GM23338 (cell line): ENCODE measurements at regions not wholly inside any gene's neighbourhood (a gene's known extent, or its start where the extent isn't known, plus 50 kb on each side); places are given as distances from the start of the nearest gene placed in this dataset.

Source experiments
- ATAC-seq: fragments of 200-7000 bp; cut with Tn5 transposase; 3 replicates; pipeline ENCODE4 v1.9.1; 2020
- DNase-seq: peaks from one replicate; pipeline ENCODE4 v3.0.0-alpha.2; 2015; ENCODE audit warnings: low spot score
- H2AFZ ChIP-seq: fragments of 200-600 bp; sonication (generic); 2 replicates; pipeline ENCODE4 v1.8.0; 2016; ENCODE audit warnings: antibody characterized with exemption, mild to moderate bottlenecking, moderate library complexity
- H3F3A ChIP-seq: fragments of 200-600 bp; sonication (generic); replicated peaks from 2 replicates; pipeline ENCODE4 v1.8.0; 2017; ENCODE audit warnings: antibody characterized with exemption, mixed run types, low read depth
- H3K27ac ChIP-seq: fragments of 200-600 bp; sonication (generic); 2 replicates; pipeline ENCODE4 v1.6.1; 2016; ENCODE audit warnings: low read depth
- H3K27me3 ChIP-seq: fragments of 200-600 bp; sonication (generic); 2 replicates; pipeline ENCODE4 v1.8.0; 2016; ENCODE audit warnings: mild to moderate bottlenecking, mixed run types, moderate library complexity; ENCODE audit not compliant: insufficient read depth
- H3K36me3 ChIP-seq: fragments of 200-600 bp; sonication (generic); 2 replicates; pipeline ENCODE4 v1.8.0; 2016; ENCODE audit warnings: mild to moderate bottlenecking; ENCODE audit not compliant: insufficient read depth
- H3K4me1 ChIP-seq: fragments of 200-600 bp; sonication (generic); 2 replicates; pipeline ENCODE4 v1.8.0; 2016; ENCODE audit warnings: mild to moderate bottlenecking, moderate library complexity; ENCODE audit not compliant: insufficient read depth
- H3K4me2 ChIP-seq: fragments of 200-600 bp; sonication (generic); 2 replicates; pipeline ENCODE4 v1.7.1; 2017; ENCODE audit warnings: mixed run types
- H3K4me3 ChIP-seq: fragments of 200-600 bp; sonication (generic); 2 replicates; pipeline ENCODE4 v1.6.1; 2016; ENCODE audit warnings: mixed run types
- H3K79me2 ChIP-seq: fragments of 200-600 bp; sonication (generic); replicated peaks from 2 replicates; pipeline ENCODE4 v1.8.0; 2017; ENCODE audit warnings: mild to moderate bottlenecking; ENCODE audit not compliant: insufficient read depth
- H3K9me2 ChIP-seq: fragments of 200-600 bp; sonication (generic); 2 replicates; pipeline ENCODE4 v1.8.0; 2017; ENCODE audit not compliant: insufficient read depth
- H4K20me1 ChIP-seq: fragments of 200-600 bp; sonication (generic); replicated peaks from 2 replicates; pipeline ENCODE4 v1.8.0; 2017; ENCODE audit warnings: mild to moderate bottlenecking; ENCODE audit not compliant: insufficient read depth
- H3K27ac Mint-ChIP-seq: 2 replicates; pipeline ENCODE4 v1.8.0; 2020; ENCODE audit warnings: inconsistent platforms, mild to moderate bottlenecking, moderate library complexity, mixed read lengths
- H3K27me3 Mint-ChIP-seq: 3 replicates; pipeline ENCODE4 v1.8.0; 2022; ENCODE audit warnings: low read depth, mild to moderate bottlenecking, moderate library complexity, mixed read lengths, inconsistent platforms; ENCODE audit not compliant: insufficient read depth, poor library complexity
- H3K36me3 Mint-ChIP-seq: 3 replicates; pipeline ENCODE4 v1.8.0; 2021; ENCODE audit warnings: low read depth, mild to moderate bottlenecking, inconsistent platforms, moderate library complexity, mixed read lengths
- H3K4me1 Mint-ChIP-seq: 3 replicates; pipeline ENCODE4 v1.8.0; 2020; ENCODE audit warnings: mild to moderate bottlenecking, inconsistent platforms, mixed read lengths
- H3K4me3 Mint-ChIP-seq: 3 replicates; pipeline ENCODE4 v1.8.0; 2021; ENCODE audit warnings: moderate library complexity, mild to moderate bottlenecking, inconsistent platforms, mixed read lengths
- H3K9me3 Mint-ChIP-seq: 3 replicates; pipeline ENCODE4 v1.8.0; 2020; ENCODE audit warnings: moderate library complexity, mild to moderate bottlenecking, inconsistent platforms, mixed read lengths
- CREB1 ChIP-seq: fragments of 250-450 bp; sonication (Bioruptor Pico); IDR thresholded peaks from 2 replicates; pipeline ENCODE4 v1.5.0; 2020; ENCODE audit warnings: low read depth, mild to moderate bottlenecking, moderate library complexity
- CTCF ChIP-seq, 2 experiments: fragments of 200-600 bp in 1 of 2; sonication (generic) in 1 of 2; conservative IDR thresholded peaks; 2 replicates each; pipeline versions ENCODE4 v1.5.1 to v1.6.1; 2016 to 2017; ENCODE audit warnings: antibody characterized with exemption in 2 of 2, low read depth in 2 of 2, mild to moderate bottlenecking in 2 of 2, moderate library complexity in 1 of 2
- ETS1 ChIP-seq: IDR thresholded peaks from 2 replicates; pipeline ENCODE4 v1.6.1; 2016; ENCODE audit warnings: antibody characterized with exemption
- EZH2 ChIP-seq: fragments of 200-600 bp; sonication (generic); IDR thresholded peaks from one replicate; pipeline ENCODE4 v1.8.0; 2017; ENCODE audit warnings: antibody characterized with exemption, mild to moderate bottlenecking, low read depth; ENCODE audit not compliant: unreplicated experiment
- EZH2phosphoT487 ChIP-seq: fragments of 200-600 bp; sonication (generic); IDR thresholded peaks from one replicate; pipeline ENCODE4 v1.8.1; 2018; ENCODE audit warnings: antibody characterized with exemption; ENCODE audit not compliant: unreplicated experiment
- JUNB ChIP-seq: IDR thresholded peaks from one replicate; pipeline ENCODE4 v1.6.1; 2016; ENCODE audit warnings: antibody characterized with exemption; ENCODE audit not compliant: unreplicated experiment
- NANOG ChIP-seq: IDR thresholded peaks from 2 replicates; pipeline ENCODE4 v1.6.1; 2016; ENCODE audit warnings: antibody characterized with exemption, borderline replicate concordance
- POLR2AphosphoS5 ChIP-seq: IDR thresholded peaks from 2 replicates; pipeline ENCODE4 v1.6.1; 2016; ENCODE audit warnings: antibody characterized with exemption, low read depth
- REST ChIP-seq: IDR thresholded peaks from one replicate; pipeline ENCODE4 v1.6.1; 2018; ENCODE audit warnings: antibody characterized with exemption; ENCODE audit not compliant: unreplicated experiment
- STAT1 ChIP-seq: IDR thresholded peaks from one replicate; pipeline ENCODE4 v1.6.1; 2016; ENCODE audit warnings: antibody characterized with exemption; ENCODE audit not compliant: unreplicated experiment
- ZNF114 ChIP-seq: fragments of 250-450 bp; sonication (Bioruptor Pico); IDR thresholded peaks from 2 replicates; pipeline ENCODE4 v1.5.0; 2020; ENCODE audit warnings: mild to moderate bottlenecking, moderate library complexity
- ZNF331 ChIP-seq: fragments of 250-450 bp; sonication (Bioruptor Pico); IDR thresholded peaks from 2 replicates; pipeline ENCODE4 v1.5.0; 2020; ENCODE audit warnings: low read depth, mild to moderate bottlenecking, moderate library complexity
- ZNF462 ChIP-seq: fragments of 250-450 bp; sonication (Bioruptor Pico); IDR thresholded peaks from 2 replicates; pipeline ENCODE4 v1.5.0; 2020; ENCODE audit warnings: mild to moderate bottlenecking, moderate library complexity

- H3K27me3 Mint-ChIP-seq = no peaks in the 10 kb centered on the region
- no peaks in the 10 kb centered on the region for H3K27me3 ChIP-seq
- no peaks in the 10 kb centered on the region for H3K79me2 ChIP-seq
- H3K4me3 ChIP-seq = no peak overlapping the region
- H3F3A ChIP-seq = no peaks in the 10 kb centered on the region
- peak overlapping the region; percentile 75; the same call in 1 of the 2 replicates for H2AFZ ChIP-seq
- DNase-seq (no peak), ATAC-seq (no peak)
- H3K27ac Mint-ChIP-seq = no peak overlapping the region
- H3K27ac ChIP-seq = no peak overlapping the region
- peaks cover 6% of the 10 kb centered on the region; the same call in 1 of the 2 replicates for H3K9me2 ChIP-seq
- no peak for TF ChIP-seq ZNF331 (CRISPR knock-in tag)
- no peak for TF ChIP-seq ZNF114 (CRISPR knock-in tag)
- no peak for TF ChIP-seq NANOG
- no peak for TF ChIP-seq CREB1 (CRISPR knock-in tag)
- TF ChIP-seq REST = no peak
- no peak for TF ChIP-seq JUNB
- TF ChIP-seq EZH2 = no peak
- no peak for TF ChIP-seq STAT1
- no peak for TF ChIP-seq ZNF462 (CRISPR knock-in tag)
- no peak for TF ChIP-seq EZH2phosphoT487
- no peak for TF ChIP-seq CTCF (conservative IDR thresholded peaks at IDR 0.05; ENCODE audit: low read depth in 2 of 2)
- TF ChIP-seq POLR2AphosphoS5 = no peak
- TF ChIP-seq ETS1 = no peak
- H3K4me3 Mint-ChIP-seq = no peak overlapping the region
- H3K36me3 ChIP-seq = no peaks in the 10 kb centered on the region
- no peaks in the 10 kb centered on the region for H3K9me3 Mint-ChIP-seq
- H3K4me2 ChIP-seq = no peak overlapping the region
- H3K4me1 Mint-ChIP-seq = peaks cover 15% of the 10 kb centered on the region
- H4K20me1 ChIP-seq = no peaks in the 10 kb centered on the region
- H3K4me1 ChIP-seq = peaks cover 4% of the 10 kb centered on the region; the same call in 1 of the 2 replicates
- no peaks in the 10 kb centered on the region for H3K36me3 Mint-ChIP-seq
These were observed 375.6 kb upstream of the PRMT6 start for GRCh38 chr1:106680776-106681344.
